DND-41 (cell line): ENCODE measurements at regions not wholly inside any gene's neighbourhood (a gene's known extent, or its start where the extent isn't known, plus 50 kb on each side); places are given as distances from the start of the nearest gene placed in this dataset.

Experiments
- ATAC-seq: fragments of 200-7000 bp; cut with Tn5 transposase; 3 replicates; pipeline ENCODE4 v1.9.1; 2021; ENCODE audit warnings: low read depth; ENCODE audit not compliant: insufficient read depth
- DNase-seq: peaks from one replicate; pipeline ENCODE4 v3.0.0-alpha.2; 2020
- H2AFZ ChIP-seq: 2 replicates; pipeline ENCODE4 v1.6.0; 2012; ENCODE audit warnings: low read depth, low read length
- H3K27ac ChIP-seq: 2 replicates; pipeline ENCODE4 v1.5.1; 2012; ENCODE audit warnings: low read length, inconsistent platforms
- H3K27me3 ChIP-seq: fragments of 200-600 bp; sonication (generic); 2 replicates; pipeline ENCODE4 v1.6.0; 2012; ENCODE audit warnings: low read length, mild to moderate bottlenecking, inconsistent platforms; ENCODE audit not compliant: insufficient read depth, poor library complexity
- H3K36me3 ChIP-seq: 2 replicates; pipeline ENCODE4 v1.5.1; 2012; ENCODE audit warnings: low read length, inconsistent platforms; ENCODE audit not compliant: insufficient read depth
- H3K4me1 ChIP-seq: 2 replicates; pipeline ENCODE4 v1.5.1; 2012; ENCODE audit warnings: mild to moderate bottlenecking, low read length; ENCODE audit not compliant: insufficient read depth
- H3K4me2 ChIP-seq: 2 replicates; pipeline ENCODE4 v1.6.0; 2012; ENCODE audit warnings: mild to moderate bottlenecking, moderate library complexity, low read length, inconsistent platforms; ENCODE audit not compliant: insufficient read depth
- H3K4me3 ChIP-seq, 2 experiments: fragments of 200-600 bp in 1 of 2; shearing (Covaris generic) in 1 of 2; 2 replicates each; pipeline ENCODE4 v1.5.1; 2012 to 2016; ENCODE audit warnings: inconsistent platforms in 2 of 2, low read length in 2 of 2, mild to moderate bottlenecking in 2 of 2, low read depth in 1 of 2, moderate library complexity in 1 of 2
- H3K79me2 ChIP-seq: 2 replicates; pipeline ENCODE4 v1.6.0; 2012; ENCODE audit warnings: low read length, inconsistent platforms; ENCODE audit not compliant: insufficient read depth
- H3K9ac ChIP-seq: 2 replicates; pipeline ENCODE4 v1.6.0; 2012; ENCODE audit warnings: low read depth, mild to moderate bottlenecking, inconsistent platforms, low read length, moderate library complexity
- H3K9me3 ChIP-seq: 2 replicates; pipeline ENCODE4 v1.5.1; 2012; ENCODE audit warnings: low read length, moderate library complexity, mild to moderate bottlenecking, inconsistent platforms; ENCODE audit not compliant: insufficient read depth, severe bottlenecking
- H4K20me1 ChIP-seq: 2 replicates; pipeline ENCODE4 v1.6.0; 2012; ENCODE audit warnings: low read length; ENCODE audit not compliant: insufficient read depth
- EZH2 ChIP-seq: IDR thresholded peaks from 3 replicates; pipeline ENCODE4 v1.6.1; 2012; ENCODE audit warnings: borderline replicate concordance, low read depth, mild to moderate bottlenecking, moderate library complexity, low read length, inconsistent platforms; ENCODE audit not compliant: severe bottlenecking
- TF ChIP-seq, protein P1 (sequence below): IDR thresholded peaks from 2 replicates; pipeline ENCODE4 v1.5.1; 2012; ENCODE audit warnings: borderline replicate concordance, low read length, moderate library complexity, mild to moderate bottlenecking; ENCODE audit not compliant: poor library complexity, severe bottlenecking; ENCODE audit errors: extremely low read depth

DNA sequence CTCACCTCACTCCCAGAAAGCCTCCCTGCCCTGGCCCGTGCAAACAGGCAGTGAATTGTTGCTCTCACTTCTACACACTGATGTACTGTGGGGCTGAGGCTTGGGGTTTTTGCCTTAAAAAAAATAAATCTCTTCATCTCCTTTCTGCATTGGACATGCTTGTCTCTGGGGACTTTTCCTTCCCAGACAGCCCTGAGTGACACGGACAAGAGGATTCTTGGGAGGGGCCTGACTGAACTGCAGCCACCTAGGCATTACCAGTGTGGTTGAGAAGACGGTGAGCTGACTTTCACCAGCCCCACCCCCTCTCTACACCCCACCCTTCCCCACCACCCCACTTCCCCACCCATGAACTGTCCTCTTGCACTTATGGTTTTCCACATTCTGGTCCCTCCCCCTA, 51.6 kb upstream of the PARP11 start:
- DNase-seq (no peak), ATAC-seq (no peak)
- no peaks in the 10 kb centered on the region for H4K20me1 ChIP-seq
- H3K27me3 ChIP-seq: peaks cover 4% of the 10 kb centered on the region
- TF ChIP-seq, protein P1, sequence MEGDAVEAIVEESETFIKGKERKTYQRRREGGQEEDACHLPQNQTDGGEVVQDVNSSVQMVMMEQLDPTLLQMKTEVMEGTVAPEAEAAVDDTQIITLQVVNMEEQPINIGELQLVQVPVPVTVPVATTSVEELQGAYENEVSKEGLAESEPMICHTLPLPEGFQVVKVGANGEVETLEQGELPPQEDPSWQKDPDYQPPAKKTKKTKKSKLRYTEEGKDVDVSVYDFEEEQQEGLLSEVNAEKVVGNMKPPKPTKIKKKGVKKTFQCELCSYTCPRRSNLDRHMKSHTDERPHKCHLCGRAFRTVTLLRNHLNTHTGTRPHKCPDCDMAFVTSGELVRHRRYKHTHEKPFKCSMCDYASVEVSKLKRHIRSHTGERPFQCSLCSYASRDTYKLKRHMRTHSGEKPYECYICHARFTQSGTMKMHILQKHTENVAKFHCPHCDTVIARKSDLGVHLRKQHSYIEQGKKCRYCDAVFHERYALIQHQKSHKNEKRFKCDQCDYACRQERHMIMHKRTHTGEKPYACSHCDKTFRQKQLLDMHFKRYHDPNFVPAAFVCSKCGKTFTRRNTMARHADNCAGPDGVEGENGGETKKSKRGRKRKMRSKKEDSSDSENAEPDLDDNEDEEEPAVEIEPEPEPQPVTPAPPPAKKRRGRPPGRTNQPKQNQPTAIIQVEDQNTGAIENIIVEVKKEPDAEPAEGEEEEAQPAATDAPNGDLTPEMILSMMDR: no peak
- no peak for TF ChIP-seq EZH2
- no peak overlapping the region for H3K4me2 ChIP-seq
- H3K36me3 ChIP-seq: no peaks in the 10 kb centered on the region
- no peak overlapping the region for H3K27ac ChIP-seq
- no peak overlapping the region for H2AFZ ChIP-seq
- H3K79me2 ChIP-seq: no peaks in the 10 kb centered on the region
- no peaks in the 10 kb centered on the region for H3K9me3 ChIP-seq
- H3K4me1 ChIP-seq: no peaks in the 10 kb centered on the region
- H3K4me3 ChIP-seq: no peak overlapping the region
- H3K9ac ChIP-seq: no peak overlapping the region

DNA sequence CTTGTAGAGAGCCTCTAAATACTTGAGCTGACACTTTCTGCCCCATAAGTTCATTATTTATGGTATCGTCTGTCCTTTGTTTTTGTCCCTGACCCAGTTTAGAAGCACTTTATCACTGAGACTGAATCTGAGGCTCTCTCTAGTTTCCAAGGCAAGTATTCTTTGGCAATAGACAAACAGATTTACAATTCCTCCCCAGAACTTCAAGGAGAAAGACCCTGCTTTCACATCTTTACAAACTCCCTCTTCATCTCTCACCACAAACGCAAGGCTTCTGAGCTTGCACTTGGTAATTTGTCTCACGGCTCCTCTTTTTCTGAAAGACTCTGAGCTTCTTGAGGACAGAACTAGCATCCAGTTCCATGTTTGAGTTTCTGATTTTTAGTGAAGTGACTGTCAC, 49.8 kb upstream of the PARP11 start:
- peaks cover 4% of the 10 kb centered on the region for H3K27me3 ChIP-seq
- no peaks in the 10 kb centered on the region for H3K79me2 ChIP-seq
- H4K20me1 ChIP-seq: no peaks in the 10 kb centered on the region
- no peak overlapping the region for H3K27ac ChIP-seq
- no peak overlapping the region for H3K9ac ChIP-seq
- H3K36me3 ChIP-seq: no peaks in the 10 kb centered on the region
- ATAC-seq (no peak), DNase-seq (no peak)
- no peak overlapping the region for H3K4me2 ChIP-seq
- TF ChIP-seq EZH2: no peak
- TF ChIP-seq, protein P1: no peak
- no peak overlapping the region for H2AFZ ChIP-seq
- no peak overlapping the region for H3K4me3 ChIP-seq
- H3K9me3 ChIP-seq: no peaks in the 10 kb centered on the region
- H3K4me1 ChIP-seq: no peaks in the 10 kb centered on the region
